ENCODE measurements at regions not wholly inside any gene's neighbourhood (a gene's known extent, or its start where the extent isn't known, plus 50 kb on each side); places are given as distances from the start of the nearest gene placed in this dataset.

GRCh38 chr6:168737014-168737413, 296.0 kb downstream of the SMOC2 start:
- no peak for TF ChIP-seq CTCF (conservative IDR thresholded peaks at IDR 0.05)
- peaks cover 7% of the 10 kb centered on the region for H3K36me3 Mint-ChIP-seq (ENCODE audit: low read depth)
- no peak for DNase-seq (ENCODE audit: low read depth, low spot score)
- peaks cover 6% of the 10 kb centered on the region for H3K4me1 Mint-ChIP-seq
- no peaks in the 10 kb centered on the region for H3K27me3 Mint-ChIP-seq (ENCODE audit: low read depth)
- peaks cover 9% of the 10 kb centered on the region for H3K9me3 Mint-ChIP-seq
- H3K4me3 Mint-ChIP-seq: no peak overlapping the region
- no peak overlapping the region for H3K27ac Mint-ChIP-seq (ENCODE audit: unreplicated experiment)

- H3K9me3 Mint-ChIP-seq: peaks cover 9% of the 10 kb centered on the region
- no peaks in the 10 kb centered on the region for H3K27me3 Mint-ChIP-seq (ENCODE audit: low read depth)
- no peak for DNase-seq (ENCODE audit: low read depth, low spot score)
- TF ChIP-seq CTCF (conservative IDR thresholded peaks at IDR 0.05): no peak
- H3K36me3 Mint-ChIP-seq (ENCODE audit: low read depth): peaks cover 6% of the 10 kb centered on the region
- H3K27ac Mint-ChIP-seq (ENCODE audit: unreplicated experiment): no peak overlapping the region
- no peak overlapping the region for H3K4me3 Mint-ChIP-seq
- peaks cover 3% of the 10 kb centered on the region for H3K4me1 Mint-ChIP-seq
These were observed 295.1 kb downstream of the SMOC2 start for GRCh38 chr6:168736039-168736438.

GRCh38 chr6:168735268-168735949, 294.4 kb downstream of the SMOC2 start:
- Mint-ChIP-seq H3K4me3 (no peak overlapping the region), H3K4me1 (peaks cover 3% of the 10 kb centered on the region), H3K27me3 (ENCODE audit: low read depth) (no peaks in the 10 kb centered on the region), H3K9me3 (peaks cover 9% of the 10 kb centered on the region), H3K36me3 (ENCODE audit: low read depth) (peaks cover 3% of the 10 kb centered on the region), H3K27ac (ENCODE audit: unreplicated experiment) (no peak overlapping the region)
- TF ChIP-seq CTCF (conservative IDR thresholded peaks at IDR 0.05): no peak
- DNase-seq (ENCODE audit: low read depth, low spot score): no peak

- peaks cover 3% of the 10 kb centered on the region for H3K4me1 Mint-ChIP-seq
- DNase-seq (ENCODE audit: low read depth, low spot score): no peak
- no peak overlapping the region for H3K4me3 Mint-ChIP-seq
- H3K27me3 Mint-ChIP-seq (ENCODE audit: low read depth): no peaks in the 10 kb centered on the region
- H3K27ac Mint-ChIP-seq (ENCODE audit: unreplicated experiment): no peak overlapping the region
- peaks cover 9% of the 10 kb centered on the region for H3K9me3 Mint-ChIP-seq
- H3K36me3 Mint-ChIP-seq (ENCODE audit: low read depth): peaks cover 3% of the 10 kb centered on the region
- no peak for TF ChIP-seq CTCF (conservative IDR thresholded peaks at IDR 0.05)
These were observed 293.5 kb downstream of the SMOC2 start for GRCh38 chr6:168734523-168734922.

GRCh38 chr6:168732676-168733075, 291.7 kb downstream of the SMOC2 start:
- no peaks in the 10 kb centered on the region for H3K27me3 Mint-ChIP-seq (ENCODE audit: low read depth)

More at GRCh38 chr6:168732676-168733075, 291.7 kb downstream of the SMOC2 start:
- peaks cover 9% of the 10 kb centered on the region for H3K9me3 Mint-ChIP-seq
- H3K4me3 Mint-ChIP-seq: no peak overlapping the region
- H3K4me1 Mint-ChIP-seq: peaks cover 3% of the 10 kb centered on the region
- no peak overlapping the region for H3K27ac Mint-ChIP-seq (ENCODE audit: unreplicated experiment)
- no peak for DNase-seq (ENCODE audit: low read depth, low spot score)
- peaks cover 3% of the 10 kb centered on the region for H3K36me3 Mint-ChIP-seq (ENCODE audit: low read depth)
- no peak for TF ChIP-seq CTCF (conservative IDR thresholded peaks at IDR 0.05)

Measured in neural crest cell (in vitro differentiated cells).